ENCODE measurements at regions not wholly inside any gene's neighbourhood (a gene's known extent, or its start where the extent isn't known, plus 50 kb on each side); places are given as distances from the start of the nearest gene placed in this dataset.

DNA sequence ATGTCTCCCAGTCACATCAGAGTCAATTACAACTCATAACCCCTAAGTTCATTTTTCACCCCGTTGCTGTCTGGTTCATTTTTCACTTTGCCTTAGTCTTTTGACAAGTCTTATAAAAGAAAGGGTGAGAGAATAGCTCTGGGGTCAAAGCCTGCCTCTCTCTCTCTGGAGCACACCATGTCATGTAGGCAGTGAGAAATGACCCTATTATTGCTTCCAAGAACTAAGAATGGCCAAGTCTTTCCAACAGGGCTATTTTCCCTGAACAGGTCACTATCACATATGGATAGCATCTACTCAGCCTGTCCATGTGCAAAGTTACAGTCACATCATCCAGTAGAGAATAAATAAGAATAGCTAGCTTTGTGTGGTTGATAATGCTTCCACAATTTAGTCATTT lies 655.5 kb upstream of the LRRC4C start:
- Histone ChIP-seq H3K9me3 (no peaks in the 10 kb centered on the region), H3K27me3 (no peaks in the 10 kb centered on the region), H3K4me1 (no peaks in the 10 kb centered on the region), H3K36me3 (no peaks in the 10 kb centered on the region), H3K27ac (no peak overlapping the region), H3K4me3 (no peak overlapping the region)
- intact Hi-C loops (cut with DNase I; ENCODE audit: low total_unique reads), result no loop called here
- TF ChIP-seq, protein P1, sequence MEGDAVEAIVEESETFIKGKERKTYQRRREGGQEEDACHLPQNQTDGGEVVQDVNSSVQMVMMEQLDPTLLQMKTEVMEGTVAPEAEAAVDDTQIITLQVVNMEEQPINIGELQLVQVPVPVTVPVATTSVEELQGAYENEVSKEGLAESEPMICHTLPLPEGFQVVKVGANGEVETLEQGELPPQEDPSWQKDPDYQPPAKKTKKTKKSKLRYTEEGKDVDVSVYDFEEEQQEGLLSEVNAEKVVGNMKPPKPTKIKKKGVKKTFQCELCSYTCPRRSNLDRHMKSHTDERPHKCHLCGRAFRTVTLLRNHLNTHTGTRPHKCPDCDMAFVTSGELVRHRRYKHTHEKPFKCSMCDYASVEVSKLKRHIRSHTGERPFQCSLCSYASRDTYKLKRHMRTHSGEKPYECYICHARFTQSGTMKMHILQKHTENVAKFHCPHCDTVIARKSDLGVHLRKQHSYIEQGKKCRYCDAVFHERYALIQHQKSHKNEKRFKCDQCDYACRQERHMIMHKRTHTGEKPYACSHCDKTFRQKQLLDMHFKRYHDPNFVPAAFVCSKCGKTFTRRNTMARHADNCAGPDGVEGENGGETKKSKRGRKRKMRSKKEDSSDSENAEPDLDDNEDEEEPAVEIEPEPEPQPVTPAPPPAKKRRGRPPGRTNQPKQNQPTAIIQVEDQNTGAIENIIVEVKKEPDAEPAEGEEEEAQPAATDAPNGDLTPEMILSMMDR (IDR thresholded peaks at IDR 0.05), result no peak
- no peak for DNase-seq

DNA sequence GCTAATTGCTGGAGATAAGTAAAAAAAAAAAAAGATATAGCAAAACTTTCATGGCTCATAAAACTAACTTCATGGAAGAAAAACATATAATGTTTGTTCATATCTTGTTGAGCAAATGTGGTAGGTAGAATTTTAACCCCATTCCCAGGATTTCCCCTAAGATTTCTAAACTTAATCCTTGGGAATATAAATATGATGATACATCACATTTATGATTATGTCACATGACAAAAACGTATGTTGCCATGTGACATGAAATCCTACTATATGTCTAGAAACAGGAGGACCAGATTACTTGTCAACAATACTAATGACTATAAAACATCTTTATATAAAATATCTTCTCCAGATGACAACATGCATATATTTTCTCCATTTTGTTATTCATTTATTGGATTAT lies 679.0 kb upstream of the LRRC4C start:
- no peaks in the 10 kb centered on the region for H3K36me3 ChIP-seq
- TF ChIP-seq, protein P1 (IDR thresholded peaks at IDR 0.05), result no peak
- no peaks in the 10 kb centered on the region for H3K9me3 ChIP-seq
- H3K4me3 ChIP-seq, result no peak overlapping the region
- intact Hi-C loops (cut with DNase I; ENCODE audit: low total_unique reads), result no loop called here
- no peak overlapping the region for H3K27ac ChIP-seq
- no peak for DNase-seq
- H3K27me3 ChIP-seq, result no peaks in the 10 kb centered on the region
- no peaks in the 10 kb centered on the region for H3K4me1 ChIP-seq

DNA sequence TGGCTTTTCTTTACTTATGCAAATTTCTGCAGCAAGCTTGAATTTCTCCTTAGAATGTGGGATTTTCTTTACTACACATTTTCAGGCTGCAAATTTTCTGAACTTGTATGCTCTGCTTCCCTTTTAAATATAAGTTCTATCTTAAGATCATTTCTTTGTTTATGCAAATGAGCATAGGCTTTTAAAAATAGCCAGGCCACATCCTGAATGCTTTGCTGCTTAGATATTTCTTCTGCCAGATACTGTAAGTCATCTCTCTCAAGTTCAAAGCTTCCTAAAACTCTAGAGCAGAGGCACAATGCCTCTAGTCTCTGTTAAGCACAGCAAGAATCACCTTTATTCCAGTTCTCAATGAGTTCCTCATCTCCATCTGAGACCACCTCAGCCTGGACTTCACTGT lies 685.9 kb upstream of the LRRC4C start:
- Histone ChIP-seq H3K9me3 (peaks cover 0 to 11% (median 0%) of the 10 kb centered on the region in 3 donors), H3K4me3 (no peak overlapping the region), H3K27ac (no peak overlapping the region), H3K36me3 (no peaks in the 10 kb centered on the region), H3K4me1 (no peaks in the 10 kb centered on the region), H3K27me3 (no peaks in the 10 kb centered on the region)
- intact Hi-C loops (cut with DNase I; ENCODE audit: low total_unique reads), result no loop called here
- TF ChIP-seq, protein P1 (IDR thresholded peaks at IDR 0.05), result no peak
- no peak for DNase-seq

DNA sequence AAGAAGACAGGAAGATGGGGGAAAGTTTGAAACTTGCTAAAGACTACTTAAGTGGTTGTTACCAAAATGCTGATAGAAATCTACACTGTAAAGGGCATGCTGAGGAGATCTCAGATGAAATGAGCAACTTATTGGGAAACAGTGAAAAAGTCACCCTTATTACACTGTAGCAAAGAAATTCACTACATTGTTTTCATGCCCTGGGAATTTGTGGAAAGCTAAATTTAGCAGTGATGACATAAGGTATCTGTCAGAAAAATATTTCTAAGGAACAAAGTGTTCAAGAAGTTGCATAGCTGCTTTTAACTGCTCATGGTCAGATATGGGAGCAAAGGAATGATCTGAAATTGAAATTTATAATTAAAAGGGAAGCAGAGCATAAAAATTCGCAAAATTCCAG lies 702.4 kb upstream of the LRRC4C start:
- intact Hi-C loops (cut with DNase I; ENCODE audit: low total_unique reads), result no loop called here
- no peak overlapping the region for H3K27ac ChIP-seq
- TF ChIP-seq, protein P1 (IDR thresholded peaks at IDR 0.05), result no peak
- H3K4me1 ChIP-seq, result no peaks in the 10 kb centered on the region
- no peak for DNase-seq
- no peaks in the 10 kb centered on the region for H3K9me3 ChIP-seq
- H3K36me3 ChIP-seq, result no peaks in the 10 kb centered on the region
- H3K4me3 ChIP-seq, result no peak overlapping the region
- H3K27me3 ChIP-seq, result no peaks in the 10 kb centered on the region

DNA sequence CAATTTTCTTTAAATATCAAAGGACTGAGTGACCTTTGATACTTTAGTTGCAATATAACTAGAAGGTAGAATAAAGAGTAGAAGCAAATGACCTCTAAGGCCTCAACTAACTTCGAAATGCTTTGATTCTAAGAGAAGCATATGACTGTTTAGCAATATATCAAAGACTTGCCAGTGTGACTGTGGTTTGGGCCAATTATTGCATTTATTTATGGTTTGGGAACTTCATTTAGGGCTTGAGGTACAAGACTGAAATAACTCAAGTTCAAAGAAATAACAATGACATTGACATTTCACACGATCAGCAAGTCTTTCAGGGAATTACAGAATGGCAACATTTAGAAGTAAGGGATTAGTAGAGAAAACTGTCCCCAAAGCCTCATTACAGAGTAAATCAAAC lies 709.7 kb upstream of the LRRC4C start:
- no peak overlapping the region for H3K4me3 ChIP-seq
- no peaks in the 10 kb centered on the region for H3K9me3 ChIP-seq
- intact Hi-C loops (cut with DNase I; ENCODE audit: low total_unique reads), result no loop called here
- no peaks in the 10 kb centered on the region for H3K27me3 ChIP-seq
- H3K27ac ChIP-seq, result no peak overlapping the region
- DNase-seq, result no peak
- no peaks in the 10 kb centered on the region for H3K36me3 ChIP-seq
- TF ChIP-seq, protein P1 (IDR thresholded peaks at IDR 0.05), result no peak
- H3K4me1 ChIP-seq, result no peaks in the 10 kb centered on the region

DNA sequence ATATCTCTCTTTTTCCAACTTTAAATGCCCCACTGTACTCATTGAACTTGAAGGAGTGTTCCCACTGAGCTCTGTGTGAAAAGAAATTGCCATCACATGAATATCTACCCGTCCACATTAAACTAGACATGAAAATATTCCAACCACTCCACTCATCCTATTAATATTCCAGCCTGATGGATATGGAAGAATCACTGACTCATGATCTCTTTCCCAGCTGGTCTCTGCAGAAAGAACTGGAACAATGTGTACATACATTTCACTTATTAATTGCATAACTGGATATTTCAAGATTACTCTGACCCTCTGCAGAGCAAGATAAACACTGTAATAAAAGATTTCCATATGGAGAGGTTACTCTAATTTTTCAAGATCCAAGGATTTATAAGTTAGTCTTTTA lies 711.1 kb upstream of the LRRC4C start:
- intact Hi-C loops (cut with DNase I; ENCODE audit: low total_unique reads), result no loop called here
- Histone ChIP-seq H3K36me3 (no peaks in the 10 kb centered on the region), H3K27ac (no peak overlapping the region), H3K9me3 (no peaks in the 10 kb centered on the region), H3K4me1 (no peaks in the 10 kb centered on the region), H3K27me3 (no peaks in the 10 kb centered on the region), H3K4me3 (no peak overlapping the region)
- DNase-seq, result no peak
- TF ChIP-seq, protein P1 (IDR thresholded peaks at IDR 0.05), result no peak

Data from tibial artery (tissue), 4 donors.